ENCODE measurements at regions not wholly inside any gene's neighbourhood (a gene's known extent, or its start where the extent isn't known, plus 50 kb on each side); places are given as distances from the start of the nearest gene placed in this dataset.

- H3K36me3 ChIP-seq (ENCODE audit: insufficient read depth in 1 of 2, low read depth in 1 of 2), result no peaks in the 10 kb centered on the region
- no peak overlapping the region for H3K4me3 ChIP-seq
- DNase-seq (no peak), ATAC-seq (no peak)
- no peak overlapping the region for H3K27ac ChIP-seq
- TF ChIP-seq CTCF (IDR thresholded peaks at IDR 0.05), result no peak
- 81 to 88% (median 84%) methylated on average over 9 of the region's 9 CpGs for WGBS, 3 donors
- intact Hi-C loops (cut with DNase I), result no loop called here
- H3K9me3 ChIP-seq, result no peaks in the 10 kb centered on the region
- H3K4me1 ChIP-seq, result no peaks in the 10 kb centered on the region
- no peaks in the 10 kb centered on the region for H3K27me3 ChIP-seq (ENCODE audit: insufficient read depth in 3 of 3, low read length in 2 of 3)
Observed at GRCh38 chr1:38741341-38741740, 118.2 kb downstream of the RRAGC start.

DNA sequence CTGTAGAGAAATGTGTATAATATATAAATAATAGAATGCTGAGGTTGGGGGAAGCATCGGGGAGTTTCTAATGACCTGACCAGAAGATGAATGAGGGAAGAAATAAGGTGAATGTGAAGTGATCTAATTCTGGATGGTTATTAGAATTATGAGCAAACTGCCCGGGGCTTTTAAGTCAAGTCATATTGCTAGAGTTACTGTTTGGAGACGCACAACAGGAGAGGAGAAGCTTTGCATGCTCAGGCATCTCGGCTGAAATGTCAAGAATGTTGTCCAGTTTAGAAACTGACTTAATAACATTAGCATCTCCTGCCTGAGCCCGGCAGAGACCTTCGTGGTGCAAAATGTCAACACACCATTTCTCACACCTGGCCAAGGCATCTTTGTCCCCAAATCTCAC is 119.1 kb downstream of the RRAGC start:
- Histone ChIP-seq H3K9me3 (no peaks in the 10 kb centered on the region), H3K4me3 (no peak overlapping the region), H3K36me3 (ENCODE audit: insufficient read depth in 1 of 2, low read depth in 1 of 2) (no peaks in the 10 kb centered on the region), H3K4me1 (no peaks in the 10 kb centered on the region), H3K27ac (no peak overlapping the region), H3K27me3 (ENCODE audit: insufficient read depth in 3 of 3, low read length in 2 of 3) (peaks cover 0 to 2% (median 0%) of the 10 kb centered on the region in 3 donors)
- ATAC-seq, result no peak
- 34 to 50% (median 42%) methylated on average over 6 of the region's 6 CpGs for WGBS, 3 donors
- no peak for TF ChIP-seq CTCF (IDR thresholded peaks at IDR 0.05)
- intact Hi-C loops (cut with DNase I), result no loop called here
- DNase-seq, result no peak

- WGBS, 3 donors, result 54 to 60% (median 55%) methylated on average over 6 of the region's 6 CpGs
- ATAC-seq, result no peak
- no peak overlapping the region for H3K27ac ChIP-seq
- H3K4me1 ChIP-seq, result no peaks in the 10 kb centered on the region
- no peak for TF ChIP-seq CTCF (IDR thresholded peaks at IDR 0.05)
- no peak for DNase-seq
- H3K4me3 ChIP-seq, result no peak overlapping the region
- H3K36me3 ChIP-seq (ENCODE audit: insufficient read depth in 1 of 2, low read depth in 1 of 2), result no peaks in the 10 kb centered on the region
- H3K9me3 ChIP-seq, result no peaks in the 10 kb centered on the region
- intact Hi-C loops (cut with DNase I), result no loop called here
- H3K27me3 ChIP-seq (ENCODE audit: insufficient read depth in 3 of 3, low read length in 2 of 3), result peaks cover 0 to 13% (median 0%) of the 10 kb centered on the region in 3 donors
Observed at GRCh38 chr1:38738207-38738606, 121.4 kb downstream of the RRAGC start.

DNA sequence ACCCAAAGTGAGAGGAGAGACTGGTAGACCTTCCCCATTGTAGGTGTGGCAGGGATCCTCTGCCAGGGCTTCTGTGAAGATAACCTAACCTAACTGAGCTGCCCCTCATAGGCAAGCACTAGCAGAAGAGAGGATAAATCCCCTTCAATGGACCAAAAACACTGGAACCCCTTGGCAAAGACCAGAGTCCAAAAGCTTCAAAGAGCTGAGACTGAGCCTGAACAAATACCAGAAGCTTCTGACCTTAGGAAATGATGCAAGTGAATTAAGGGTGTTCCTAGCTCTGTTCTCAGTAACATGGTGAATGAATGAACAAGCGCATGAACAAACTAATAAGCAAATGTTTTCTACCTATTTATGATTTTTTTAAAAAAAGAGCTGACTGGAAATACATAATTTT is 123.2 kb downstream of the RRAGC start:
- H3K27me3 ChIP-seq (ENCODE audit: insufficient read depth in 3 of 3, low read length in 2 of 3), result peaks cover 0 to 26% (median 0%) of the 10 kb centered on the region in 3 donors
- TF ChIP-seq CTCF (IDR thresholded peaks at IDR 0.05), result no peak
- H3K4me1 ChIP-seq, result no peaks in the 10 kb centered on the region
- intact Hi-C loops (cut with DNase I), result no loop called here
- H3K4me3 ChIP-seq, result no peak overlapping the region
- no peaks in the 10 kb centered on the region for H3K36me3 ChIP-seq (ENCODE audit: insufficient read depth in 1 of 2, low read depth in 1 of 2)
- no peak for ATAC-seq
- no peak for DNase-seq
- H3K9me3 ChIP-seq, result no peaks in the 10 kb centered on the region
- WGBS, 3 donors, result 95 to 98% (median 97%) methylated on average over 1 of the region's 1 CpG
- no peak overlapping the region for H3K27ac ChIP-seq

- no peak for TF ChIP-seq CTCF (IDR thresholded peaks at IDR 0.05)
- Histone ChIP-seq H3K4me1 (no peaks in the 10 kb centered on the region), H3K27ac (no peak overlapping the region), H3K9me3 (no peaks in the 10 kb centered on the region), H3K36me3 (ENCODE audit: insufficient read depth in 1 of 2, low read depth in 1 of 2) (no peaks in the 10 kb centered on the region), H3K27me3 (ENCODE audit: insufficient read depth in 3 of 3, low read length in 2 of 3) (peaks cover 0 to 27% (median 0%) of the 10 kb centered on the region in 3 donors), H3K4me3 (no peak overlapping the region)
- WGBS, 3 donors, result 84 to 90% (median 87%) methylated on average over 6 of the region's 6 CpGs
- DNase-seq, result no peak
- no peak for ATAC-seq
- intact Hi-C loops (cut with DNase I), result no loop called here
Observed at GRCh38 chr1:38735651-38736161, 123.9 kb downstream of the RRAGC start.

Data from psoas muscle (tissue), 7 donors.